ENCODE measurements at regions not wholly inside any gene's neighbourhood (a gene's known extent, or its start where the extent isn't known, plus 50 kb on each side); places are given as distances from the start of the nearest gene placed in this dataset.
"Not testable (repeated sequence)": the region's sequence is repeated elsewhere in the genome, so short reads cannot be mapped to it uniquely, and the experiment has no call there.

DNA sequence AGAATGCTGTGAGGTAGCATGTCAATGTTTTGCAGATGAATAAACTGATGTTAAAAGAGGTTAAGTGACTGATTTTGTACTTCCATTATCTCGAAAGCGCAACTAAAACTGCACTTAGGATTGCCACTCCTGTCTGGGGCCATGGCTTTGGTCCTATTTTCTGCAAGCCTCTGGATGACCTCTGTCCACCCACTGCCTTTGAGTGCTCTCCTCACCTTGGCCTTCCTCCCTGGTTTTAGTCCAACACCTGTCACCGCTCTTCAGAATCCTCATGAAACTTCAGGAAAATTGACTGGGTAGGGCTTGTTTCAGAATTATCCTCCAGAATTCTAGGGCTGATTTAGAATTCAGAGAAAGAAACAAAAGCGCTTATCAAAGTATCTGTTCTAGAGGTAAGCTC is 51.1 kb upstream of the HNMT start:
- TF ChIP-seq, protein P1, sequence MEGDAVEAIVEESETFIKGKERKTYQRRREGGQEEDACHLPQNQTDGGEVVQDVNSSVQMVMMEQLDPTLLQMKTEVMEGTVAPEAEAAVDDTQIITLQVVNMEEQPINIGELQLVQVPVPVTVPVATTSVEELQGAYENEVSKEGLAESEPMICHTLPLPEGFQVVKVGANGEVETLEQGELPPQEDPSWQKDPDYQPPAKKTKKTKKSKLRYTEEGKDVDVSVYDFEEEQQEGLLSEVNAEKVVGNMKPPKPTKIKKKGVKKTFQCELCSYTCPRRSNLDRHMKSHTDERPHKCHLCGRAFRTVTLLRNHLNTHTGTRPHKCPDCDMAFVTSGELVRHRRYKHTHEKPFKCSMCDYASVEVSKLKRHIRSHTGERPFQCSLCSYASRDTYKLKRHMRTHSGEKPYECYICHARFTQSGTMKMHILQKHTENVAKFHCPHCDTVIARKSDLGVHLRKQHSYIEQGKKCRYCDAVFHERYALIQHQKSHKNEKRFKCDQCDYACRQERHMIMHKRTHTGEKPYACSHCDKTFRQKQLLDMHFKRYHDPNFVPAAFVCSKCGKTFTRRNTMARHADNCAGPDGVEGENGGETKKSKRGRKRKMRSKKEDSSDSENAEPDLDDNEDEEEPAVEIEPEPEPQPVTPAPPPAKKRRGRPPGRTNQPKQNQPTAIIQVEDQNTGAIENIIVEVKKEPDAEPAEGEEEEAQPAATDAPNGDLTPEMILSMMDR (conservative IDR thresholded peaks at IDR 0.05; ENCODE audit: low read depth, low read length), result no peak
- no peak for DNase-seq (ENCODE audit: low read depth)
- no peak overlapping the region for H3K4me3 ChIP-seq (ENCODE audit: low read depth, low read length)

GRCh38 chr2:137913648-137914047 is 50.6 kb upstream of the HNMT start:
- not testable (repeated sequence) for H3K4me3 ChIP-seq (ENCODE audit: low read depth, low read length); DNase-seq (ENCODE audit: low read depth)

Data from choroid plexus epithelial cell (primary cell).